T-helper 2 cell treated with Interferon-gamma antibody and Interleukin-4, amounts not matched to agents 5 μg/mL and 100 μg/mL, for 36 hours (primary cell): ENCODE measurements at regions not wholly inside any gene's neighbourhood (a gene's known extent, or its start where the extent isn't known, plus 50 kb on each side); places are given as distances from the start of the nearest gene placed in this dataset.
A peak's percentile ranks its signal among the peaks of the same experiment; 100 is the strongest.

ENCODE experiments used
- DNase-seq: peaks from one replicate; pipeline ENCODE4 v3.0.0; 2021; ENCODE audit warnings: low spot score
- H3K27ac Mint-ChIP-seq: one replicate; pipeline ENCODE4 v1.8.0; 2021; ENCODE audit warnings: mild to moderate bottlenecking, mixed read lengths
- H3K27me3 Mint-ChIP-seq: one replicate; pipeline ENCODE4 v1.8.0; 2021; ENCODE audit warnings: low read depth, mixed read lengths
- H3K36me3 Mint-ChIP-seq: one replicate; pipeline ENCODE4 v1.8.0; 2021; ENCODE audit warnings: low read depth, mixed read lengths
- H3K4me1 Mint-ChIP-seq: one replicate; pipeline ENCODE4 v1.8.0; 2021; ENCODE audit warnings: low read depth, mixed read lengths
- H3K4me3 Mint-ChIP-seq: one replicate; pipeline ENCODE4 v1.8.0; 2022; ENCODE audit warnings: mild to moderate bottlenecking, moderate library complexity, mixed read lengths
- H3K9me3 Mint-ChIP-seq: one replicate; pipeline ENCODE4 v1.8.0; 2021; ENCODE audit warnings: mixed read lengths

DNA sequence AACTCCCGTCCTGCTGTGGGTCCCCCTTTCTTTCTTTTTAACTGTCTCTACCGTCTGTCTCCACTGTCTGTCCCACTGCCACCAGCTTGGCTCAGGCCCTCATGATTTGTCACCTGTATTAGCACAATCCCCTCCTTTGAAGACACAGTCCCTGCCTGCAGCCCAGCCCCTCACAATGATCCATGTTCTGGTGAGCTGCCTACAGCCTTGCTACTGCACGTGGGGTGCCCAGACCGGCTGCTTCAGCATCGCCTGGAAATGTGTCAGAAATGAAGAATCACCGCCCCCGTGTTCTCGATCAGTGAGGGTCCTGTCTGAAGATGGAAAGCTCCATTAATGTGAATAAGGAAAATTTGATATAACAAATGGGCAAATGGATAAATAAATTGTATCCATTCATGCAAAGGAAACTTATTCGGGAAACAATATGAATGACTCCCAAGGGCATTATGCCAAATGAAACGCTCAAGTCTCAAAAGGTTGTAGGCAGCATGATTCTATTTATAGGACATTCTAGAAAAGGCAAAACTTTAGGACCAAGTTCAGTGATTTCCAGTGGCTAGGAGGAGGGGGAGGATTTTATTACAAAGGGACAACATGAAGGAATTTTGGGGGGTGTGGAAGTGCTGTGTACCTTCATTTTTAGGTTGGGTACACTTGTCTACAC is 59.4 kb upstream of the CD83 start:
- Mint-ChIP-seq H3K4me3 (no peak overlapping the region), H3K27ac (no peak overlapping the region), H3K27me3 (peaks cover 44% of the 10 kb centered on the region), H3K4me1 (no peaks in the 10 kb centered on the region), H3K36me3 (no peaks in the 10 kb centered on the region), H3K9me3 (no peaks in the 10 kb centered on the region)
- DNase-seq: no peak

DNA sequence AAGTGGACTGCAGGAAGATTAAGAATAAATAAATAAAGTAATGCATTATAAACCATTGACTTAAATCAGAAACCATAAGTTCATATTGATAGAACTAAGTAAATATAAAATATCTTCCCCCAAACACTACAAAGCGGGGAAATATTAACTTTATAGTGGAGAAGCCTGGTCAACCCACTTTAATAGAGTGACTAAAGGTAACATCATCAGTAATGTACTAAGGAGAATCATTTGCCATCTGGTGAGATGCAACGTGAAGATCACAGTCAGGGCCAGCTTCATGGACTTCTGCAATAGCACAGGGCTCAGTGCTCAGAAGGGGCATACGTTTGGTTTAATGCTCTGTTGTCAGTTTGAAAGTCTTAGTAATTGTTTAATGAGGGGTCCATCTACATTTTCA is 58.8 kb upstream of the CD83 start:
- Mint-ChIP-seq H3K4me3 (no peak overlapping the region), H3K9me3 (no peaks in the 10 kb centered on the region), H3K4me1 (no peaks in the 10 kb centered on the region), H3K27ac (no peak overlapping the region), H3K27me3 (peaks cover 49% of the 10 kb centered on the region), H3K36me3 (no peaks in the 10 kb centered on the region)
- no peak for DNase-seq

DNA sequence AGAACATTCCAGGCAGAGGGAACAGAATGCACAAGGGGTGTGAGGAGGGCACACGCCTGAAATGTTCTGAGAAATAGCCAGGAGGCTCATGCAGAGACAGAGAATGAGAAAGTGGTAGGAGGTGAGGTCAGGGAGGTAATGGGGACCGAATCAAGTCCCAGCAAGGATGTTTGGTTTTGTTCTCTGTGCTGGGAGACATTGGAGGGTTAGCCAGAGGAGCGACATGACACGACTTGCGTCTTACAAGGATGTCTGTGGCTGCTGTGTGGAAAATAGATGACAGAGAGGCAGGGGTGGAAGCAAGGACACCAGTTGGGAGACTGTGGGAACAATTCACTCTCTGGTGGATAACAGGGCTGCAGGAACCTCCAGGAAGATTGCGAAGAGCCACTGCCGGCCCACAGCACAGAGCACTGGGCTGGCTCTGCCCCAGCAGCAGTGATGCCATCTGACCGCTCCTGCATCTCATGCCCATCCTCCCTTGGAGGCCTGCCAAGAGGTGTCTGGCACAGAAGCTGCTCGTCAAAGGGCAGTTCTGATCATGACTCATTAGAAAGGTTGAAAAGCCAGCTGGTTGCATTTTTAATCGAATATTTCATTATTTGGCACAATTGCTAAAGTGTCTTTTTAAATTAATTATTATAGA is 57.7 kb upstream of the CD83 start:
- no peak overlapping the region for H3K4me3 Mint-ChIP-seq
- no peaks in the 10 kb centered on the region for H3K9me3 Mint-ChIP-seq
- H3K36me3 Mint-ChIP-seq: no peaks in the 10 kb centered on the region
- no peak overlapping the region for H3K27ac Mint-ChIP-seq
- no peaks in the 10 kb centered on the region for H3K4me1 Mint-ChIP-seq
- peaks cover 47% of the 10 kb centered on the region for H3K27me3 Mint-ChIP-seq
- no peak for DNase-seq

DNA sequence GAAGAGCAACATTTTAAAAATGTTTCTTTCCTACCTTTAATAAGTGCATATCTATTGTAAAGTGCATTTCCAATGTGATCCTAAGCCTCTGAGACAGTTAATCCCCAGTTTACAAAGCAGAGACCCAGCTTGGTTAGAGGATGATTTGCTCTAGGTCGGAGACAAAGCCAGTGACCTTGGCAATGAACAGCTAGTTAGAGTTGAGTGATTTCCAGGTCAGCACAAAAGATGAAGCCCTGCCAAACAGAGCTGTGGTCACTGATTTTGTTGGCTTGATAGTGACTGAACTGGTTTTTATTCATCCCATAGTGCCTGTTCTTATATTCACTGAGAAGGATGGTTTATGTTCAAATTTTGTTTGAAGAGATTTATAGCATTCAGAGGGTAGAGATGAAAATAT is 56.6 kb upstream of the CD83 start:
- Mint-ChIP-seq H3K36me3 (no peaks in the 10 kb centered on the region), H3K4me3 (no peak overlapping the region), H3K27me3 (peaks cover 50% of the 10 kb centered on the region), H3K27ac (no peak overlapping the region), H3K9me3 (no peaks in the 10 kb centered on the region), H3K4me1 (no peaks in the 10 kb centered on the region)
- DNase-seq: no peak

DNA sequence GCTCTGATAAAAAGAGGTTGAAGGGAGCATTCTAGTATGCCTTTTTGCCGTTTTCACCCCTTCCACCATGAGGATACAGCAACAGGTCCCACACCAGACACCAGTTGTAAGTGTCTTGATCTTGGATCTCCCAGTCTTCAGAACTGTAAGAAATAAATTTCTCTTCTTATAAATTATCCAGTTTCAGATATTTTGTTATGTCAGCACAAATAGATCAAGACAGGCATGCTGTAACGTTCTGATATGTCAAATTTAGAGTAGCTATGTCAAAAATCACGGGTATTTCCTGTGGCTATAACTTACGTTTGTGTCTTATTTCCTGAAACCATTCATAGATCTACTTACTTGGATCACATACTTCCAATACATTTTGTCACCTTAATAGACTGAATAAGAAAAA is 55.9 kb upstream of the CD83 start:
- H3K27me3 Mint-ChIP-seq: peaks cover 50% of the 10 kb centered on the region
- DNase-seq: no peak
- no peaks in the 10 kb centered on the region for H3K9me3 Mint-ChIP-seq
- no peak overlapping the region for H3K27ac Mint-ChIP-seq
- H3K4me3 Mint-ChIP-seq: no peak overlapping the region
- H3K4me1 Mint-ChIP-seq: peaks cover under 1% of the 10 kb centered on the region
- no peaks in the 10 kb centered on the region for H3K36me3 Mint-ChIP-seq

DNA sequence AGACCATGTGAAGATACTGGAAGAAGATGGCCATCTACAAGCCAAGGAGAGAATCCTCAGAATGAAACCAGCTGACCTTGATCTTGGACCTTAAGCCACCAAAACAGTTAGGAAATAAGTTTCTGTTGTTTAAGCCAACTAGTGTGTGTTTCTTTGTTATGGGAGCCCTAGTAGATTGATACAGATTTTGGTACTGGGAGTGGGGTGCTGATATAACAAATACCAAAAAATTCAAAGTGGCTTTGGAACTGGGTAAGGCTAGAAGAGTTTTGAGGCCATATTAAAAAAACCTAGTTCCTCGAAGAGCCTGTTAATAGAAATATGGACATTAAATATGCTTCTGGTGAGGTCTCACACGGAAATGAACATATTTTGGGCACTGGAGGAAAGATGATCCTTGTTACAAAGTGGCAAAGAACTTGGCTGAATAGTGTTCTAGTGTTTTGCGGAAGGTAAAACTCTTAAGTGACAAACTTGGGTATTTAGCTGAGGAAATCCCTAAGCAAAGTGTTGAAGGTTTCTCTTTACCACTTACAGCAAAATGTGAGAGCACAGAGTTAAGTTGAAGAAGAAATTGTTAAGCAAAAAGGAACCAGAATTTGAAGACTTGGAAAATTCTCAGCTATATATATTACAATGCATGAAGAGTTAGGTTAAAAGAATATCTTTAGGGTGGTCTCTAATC is 55.1 kb upstream of the CD83 start:
- H3K4me1 Mint-ChIP-seq: peaks cover 5% of the 10 kb centered on the region
- H3K4me3 Mint-ChIP-seq: no peak overlapping the region
- H3K9me3 Mint-ChIP-seq: no peaks in the 10 kb centered on the region
- no peak for DNase-seq
- H3K36me3 Mint-ChIP-seq: no peaks in the 10 kb centered on the region
- peaks cover 50% of the 10 kb centered on the region for H3K27me3 Mint-ChIP-seq
- H3K27ac Mint-ChIP-seq: no peak overlapping the region

DNA sequence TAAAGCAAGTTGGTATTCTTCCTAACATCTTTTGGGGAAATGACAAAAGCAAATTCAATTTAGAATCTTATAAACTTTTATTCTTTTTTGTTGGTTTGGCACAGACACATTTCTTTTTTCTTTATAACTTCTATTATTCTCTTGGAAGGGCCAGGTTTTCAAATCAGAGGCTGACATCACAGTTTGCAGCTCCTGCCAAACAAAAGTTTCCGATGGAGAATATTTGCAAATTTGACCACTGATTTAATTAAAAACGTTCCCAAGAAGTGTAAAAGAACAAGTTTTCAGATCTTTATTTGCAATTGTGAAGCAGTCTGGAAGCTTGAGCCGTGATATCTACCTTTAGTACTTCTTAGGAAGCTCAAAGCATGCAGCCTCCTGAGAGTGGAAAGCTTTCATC is 53.8 kb upstream of the CD83 start:
- peaks cover 41% of the 10 kb centered on the region for H3K27me3 Mint-ChIP-seq

DNA sequence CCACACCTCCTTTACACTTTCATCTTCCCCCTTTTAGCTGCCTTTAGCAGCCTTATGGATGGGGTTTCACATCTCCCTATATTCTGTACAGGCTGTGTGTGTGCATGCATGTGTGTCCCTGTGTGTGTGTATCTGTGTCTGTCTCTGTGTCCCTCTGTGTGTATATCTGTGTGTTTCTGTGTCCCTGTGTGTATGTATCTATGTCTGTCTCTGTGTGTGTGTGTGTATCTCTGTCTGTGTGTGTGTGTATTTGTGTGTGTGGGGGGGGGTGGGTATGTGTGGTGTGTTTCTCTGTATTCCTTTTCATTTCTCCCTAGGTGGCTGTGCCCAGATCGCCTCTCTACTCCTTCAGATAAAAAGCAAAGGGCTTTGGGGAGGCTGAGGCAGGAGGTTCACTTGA is 52.2 kb upstream of the CD83 start:
- no peak overlapping the region for H3K27ac Mint-ChIP-seq
- no peaks in the 10 kb centered on the region for H3K36me3 Mint-ChIP-seq
- peaks cover 31% of the 10 kb centered on the region for H3K27me3 Mint-ChIP-seq
- no peak overlapping the region for H3K4me3 Mint-ChIP-seq
- no peaks in the 10 kb centered on the region for H3K9me3 Mint-ChIP-seq
- peaks cover 12% of the 10 kb centered on the region for H3K4me1 Mint-ChIP-seq
- no peak for DNase-seq

More for the DNA sequence above, 53.8 kb upstream of the CD83 start:
- no peaks in the 10 kb centered on the region for H3K9me3 Mint-ChIP-seq
- H3K4me3 Mint-ChIP-seq: no peak overlapping the region
- DNase-seq: no peak
- H3K4me1 Mint-ChIP-seq: peaks cover 12% of the 10 kb centered on the region
- H3K27ac Mint-ChIP-seq: no peak overlapping the region
- no peaks in the 10 kb centered on the region for H3K36me3 Mint-ChIP-seq

DNA sequence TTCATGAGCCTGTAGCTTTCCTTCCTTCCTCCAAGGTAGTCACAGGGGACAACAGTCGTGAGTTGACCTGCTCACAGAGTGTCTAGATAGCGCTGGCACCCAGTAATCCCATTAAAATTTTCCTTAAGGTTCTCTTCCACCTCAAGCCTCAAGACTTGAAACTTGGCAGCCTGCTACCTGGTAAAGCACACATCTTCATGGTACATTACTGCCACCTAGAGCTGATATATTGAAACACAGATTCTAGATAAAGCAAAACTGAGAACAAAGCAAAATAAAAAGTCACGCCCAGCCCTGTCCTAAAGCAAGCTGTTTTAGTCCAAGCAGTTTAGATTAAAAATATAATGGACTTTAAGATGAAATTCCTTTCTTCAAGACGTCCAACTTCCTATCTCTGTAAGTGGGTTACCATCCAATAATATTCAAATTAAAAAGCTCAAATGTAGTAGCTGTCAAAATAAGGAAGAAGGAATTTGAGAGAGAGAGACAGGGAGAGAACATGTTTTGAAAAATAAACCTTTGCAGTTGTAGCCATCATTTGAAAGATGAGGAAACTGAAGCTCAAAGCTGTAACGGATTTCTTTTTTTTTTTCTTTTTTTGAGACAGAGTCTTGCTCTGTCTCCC is 50.7 kb upstream of the CD83 start:
- no peak overlapping the region for H3K27ac Mint-ChIP-seq

DNA sequence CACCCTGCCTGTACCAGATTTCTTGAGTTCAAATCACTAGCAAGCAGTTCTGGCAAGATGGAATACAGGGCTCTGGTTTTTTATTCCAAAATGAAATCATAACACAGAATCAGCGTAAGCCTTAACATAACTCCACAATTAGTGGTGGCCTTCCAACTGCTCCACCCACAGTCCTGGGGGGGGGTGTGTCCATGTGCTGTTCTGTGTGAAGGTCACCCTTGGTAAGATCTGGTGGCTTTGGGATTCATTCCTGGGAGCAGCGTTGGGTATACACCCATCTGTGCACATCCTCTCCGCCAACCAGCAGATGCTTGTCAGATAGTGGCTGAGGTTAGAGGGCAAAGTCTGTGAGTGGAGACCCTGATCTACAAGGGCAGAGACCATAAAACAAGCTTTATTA is 49.9 kb upstream of the CD83 start:
- peak overlapping the region; percentile 63 for H3K27ac Mint-ChIP-seq
- H3K4me3 Mint-ChIP-seq: peak overlapping the region; percentile 33
- H3K36me3 Mint-ChIP-seq: no peaks in the 10 kb centered on the region
- no peak for DNase-seq
- H3K4me1 Mint-ChIP-seq: peaks cover 19% of the 10 kb centered on the region
- H3K27me3 Mint-ChIP-seq: peaks cover 15% of the 10 kb centered on the region
- no peaks in the 10 kb centered on the region for H3K9me3 Mint-ChIP-seq

More for the DNA sequence above, 50.7 kb upstream of the CD83 start:
- no peak for DNase-seq
- H3K36me3 Mint-ChIP-seq: no peaks in the 10 kb centered on the region
- peaks cover 15% of the 10 kb centered on the region for H3K4me1 Mint-ChIP-seq
- no peaks in the 10 kb centered on the region for H3K9me3 Mint-ChIP-seq
- H3K27me3 Mint-ChIP-seq: peaks cover 22% of the 10 kb centered on the region
- peak overlapping the region; percentile 40 for H3K4me3 Mint-ChIP-seq
